ENCODE measurements at regions not wholly inside any gene's neighbourhood (a gene's known extent, or its start where the extent isn't known, plus 50 kb on each side); places are given as distances from the start of the nearest gene placed in this dataset.

DNA sequence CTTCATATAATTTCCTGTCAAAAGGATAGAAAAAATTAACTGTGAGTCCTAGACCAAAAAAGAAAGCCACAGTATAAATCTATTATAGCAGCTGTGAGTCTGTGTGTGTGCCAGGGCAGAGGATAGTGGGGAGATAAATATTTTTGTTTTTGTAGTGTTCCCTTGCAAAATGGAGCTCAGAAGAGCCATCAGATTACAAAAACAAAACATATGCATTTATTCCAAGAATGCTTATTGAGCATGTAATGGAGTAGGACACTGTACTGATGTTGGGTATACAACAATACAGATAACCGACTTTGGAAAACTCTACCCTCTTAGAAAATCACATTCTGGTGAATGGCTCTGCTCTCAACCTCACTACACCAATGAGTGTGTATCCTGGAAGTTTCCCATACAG is 111.0 kb downstream of the DMAC1 start:
- Histone ChIP-seq H3K27ac (no peak overlapping the region), H3K4me3 (no peak overlapping the region), H3K27me3 (no peaks in the 10 kb centered on the region), H3K9me3 (no peaks in the 10 kb centered on the region), H3K36me3 (no peaks in the 10 kb centered on the region), H3K4me1 (no peaks in the 10 kb centered on the region)
- intact Hi-C loops (cut with DNase I): no loop called here
- 50% methylated on average over 1 of the region's 1 CpG for WGBS (ENCODE audit: insufficient coverage, low coverage, low lambda C conversion rate, missing lambda C conversion rate)
- no peak for DNase-seq
- TF ChIP-seq POLR2A (IDR thresholded peaks at IDR 0.05): no peak
- TF ChIP-seq, protein P1, sequence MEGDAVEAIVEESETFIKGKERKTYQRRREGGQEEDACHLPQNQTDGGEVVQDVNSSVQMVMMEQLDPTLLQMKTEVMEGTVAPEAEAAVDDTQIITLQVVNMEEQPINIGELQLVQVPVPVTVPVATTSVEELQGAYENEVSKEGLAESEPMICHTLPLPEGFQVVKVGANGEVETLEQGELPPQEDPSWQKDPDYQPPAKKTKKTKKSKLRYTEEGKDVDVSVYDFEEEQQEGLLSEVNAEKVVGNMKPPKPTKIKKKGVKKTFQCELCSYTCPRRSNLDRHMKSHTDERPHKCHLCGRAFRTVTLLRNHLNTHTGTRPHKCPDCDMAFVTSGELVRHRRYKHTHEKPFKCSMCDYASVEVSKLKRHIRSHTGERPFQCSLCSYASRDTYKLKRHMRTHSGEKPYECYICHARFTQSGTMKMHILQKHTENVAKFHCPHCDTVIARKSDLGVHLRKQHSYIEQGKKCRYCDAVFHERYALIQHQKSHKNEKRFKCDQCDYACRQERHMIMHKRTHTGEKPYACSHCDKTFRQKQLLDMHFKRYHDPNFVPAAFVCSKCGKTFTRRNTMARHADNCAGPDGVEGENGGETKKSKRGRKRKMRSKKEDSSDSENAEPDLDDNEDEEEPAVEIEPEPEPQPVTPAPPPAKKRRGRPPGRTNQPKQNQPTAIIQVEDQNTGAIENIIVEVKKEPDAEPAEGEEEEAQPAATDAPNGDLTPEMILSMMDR (IDR thresholded peaks at IDR 0.05): no peak
- ATAC-seq: no peak

DNA sequence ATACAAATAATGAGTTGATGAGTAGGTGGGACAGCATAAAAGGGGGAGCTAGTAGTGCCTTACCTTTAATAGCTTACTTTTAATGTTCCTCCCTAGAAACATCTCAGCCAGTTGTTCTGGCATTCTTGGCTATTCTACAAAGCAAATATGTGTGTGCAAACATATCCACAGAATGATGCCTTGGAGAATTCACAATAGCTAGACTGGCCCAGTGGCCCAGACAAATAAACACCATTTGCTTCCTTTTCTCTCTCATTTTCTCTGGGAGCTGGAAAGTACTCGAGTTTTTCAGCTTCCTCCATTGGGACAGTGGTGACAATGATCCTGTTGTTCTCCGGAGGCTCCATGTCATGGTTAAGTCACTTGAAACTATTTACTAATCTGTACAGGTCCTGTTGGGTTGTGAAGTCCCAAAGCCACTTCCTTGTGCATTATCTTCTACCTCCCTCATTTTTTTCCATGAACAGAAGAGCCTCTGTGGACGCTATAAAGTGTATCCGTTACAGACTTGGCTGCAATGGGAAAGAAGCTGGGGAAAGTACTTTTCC is 122.9 kb downstream of the DMAC1 start:
- TF ChIP-seq POLR2A (IDR thresholded peaks at IDR 0.05): no peak
- TF ChIP-seq, protein P1 (IDR thresholded peaks at IDR 0.05): no peak
- H3K4me3 ChIP-seq: no peak overlapping the region
- intact Hi-C loops (cut with DNase I): no loop called here
- no peaks in the 10 kb centered on the region for H3K4me1 ChIP-seq
- ATAC-seq: no peak
- H3K9me3 ChIP-seq: no peaks in the 10 kb centered on the region
- no peak for DNase-seq
- no peaks in the 10 kb centered on the region for H3K27me3 ChIP-seq
- 65% methylated on average over 4 of the region's 4 CpGs for WGBS (ENCODE audit: insufficient coverage, low coverage, low lambda C conversion rate, missing lambda C conversion rate)
- H3K36me3 ChIP-seq: no peaks in the 10 kb centered on the region
- no peak overlapping the region for H3K27ac ChIP-seq

DNA sequence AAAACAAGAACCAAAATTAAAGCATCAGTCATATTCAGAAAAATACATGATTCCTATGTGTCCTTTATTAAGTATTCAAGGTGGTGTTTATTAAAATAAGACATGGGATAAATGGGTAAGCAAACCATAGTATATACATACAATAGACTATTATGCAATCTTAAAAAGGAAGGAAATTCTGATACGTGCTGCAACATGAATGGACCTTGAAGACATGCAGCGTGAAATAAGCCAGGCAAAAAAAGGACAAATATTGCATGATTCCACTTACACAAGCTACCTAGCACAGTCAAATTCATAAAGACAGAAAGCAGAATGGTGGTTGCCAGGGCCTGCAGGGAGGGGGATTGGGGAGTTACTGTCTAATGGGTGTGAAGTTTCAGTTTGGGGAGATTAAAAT is 127.7 kb downstream of the DMAC1 start:
- Histone ChIP-seq H3K27me3 (no peaks in the 10 kb centered on the region), H3K4me1 (no peaks in the 10 kb centered on the region), H3K4me3 (no peak overlapping the region), H3K27ac (no peak overlapping the region), H3K36me3 (no peaks in the 10 kb centered on the region), H3K9me3 (no peaks in the 10 kb centered on the region)
- intact Hi-C loops (cut with DNase I): no loop called here
- DNase-seq (no peak), ATAC-seq (no peak)
- no peak for TF ChIP-seq POLR2A (IDR thresholded peaks at IDR 0.05)
- TF ChIP-seq, protein P1 (IDR thresholded peaks at IDR 0.05): no peak
- 46% methylated on average over 2 of the region's 2 CpGs for WGBS (ENCODE audit: insufficient coverage, low coverage, low lambda C conversion rate, missing lambda C conversion rate)

DNA sequence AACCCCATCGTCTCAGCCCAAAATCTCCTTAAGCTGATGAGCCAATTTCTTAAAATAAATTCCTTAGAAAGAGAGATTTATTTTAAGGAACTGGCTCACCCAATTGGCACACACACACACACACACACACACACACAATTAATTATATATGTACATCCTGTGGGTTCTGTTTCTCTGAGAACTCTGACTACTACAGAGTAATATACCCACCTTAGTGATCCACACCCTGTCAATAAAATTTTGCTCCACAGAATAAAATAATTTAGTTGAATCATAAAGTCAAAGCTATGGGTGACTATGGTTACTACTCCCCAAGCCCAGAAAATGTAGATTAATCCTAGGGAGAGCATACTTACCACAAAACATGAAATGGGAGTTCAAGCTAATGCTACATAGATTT is 131.0 kb downstream of the DMAC1 start:
- intact Hi-C loops (cut with DNase I): no loop called here
- no peaks in the 10 kb centered on the region for H3K27me3 ChIP-seq
- TF ChIP-seq POLR2A (IDR thresholded peaks at IDR 0.05): no peak
- TF ChIP-seq, protein P1 (IDR thresholded peaks at IDR 0.05): no peak
- no peaks in the 10 kb centered on the region for H3K36me3 ChIP-seq
- no peak overlapping the region for H3K4me3 ChIP-seq
- ATAC-seq (no peak), DNase-seq (no peak)
- H3K27ac ChIP-seq: no peak overlapping the region
- H3K9me3 ChIP-seq: no peaks in the 10 kb centered on the region
- H3K4me1 ChIP-seq: no peaks in the 10 kb centered on the region
- 21% methylated on average over 1 of the region's 1 CpG for WGBS (ENCODE audit: insufficient coverage, low coverage, low lambda C conversion rate, missing lambda C conversion rate)

DNA sequence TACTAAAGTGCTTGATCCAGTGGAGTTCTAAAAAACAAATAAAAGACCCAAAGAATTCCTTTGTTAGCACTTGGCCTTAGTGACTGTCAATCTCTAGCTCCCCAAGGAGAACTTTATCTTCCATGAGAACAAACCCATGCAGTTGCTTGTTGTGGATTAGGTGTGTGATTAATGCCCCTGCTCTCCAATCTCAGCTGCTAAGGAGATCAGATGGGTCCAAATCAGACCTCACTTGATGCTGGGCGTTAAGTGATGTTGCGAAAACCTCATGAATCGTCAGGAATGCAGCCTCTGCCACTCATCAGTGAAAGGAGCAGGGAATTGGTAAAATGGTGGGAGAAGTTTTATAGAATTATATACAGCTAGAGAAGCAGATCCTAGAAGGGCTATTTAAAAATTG is 133.7 kb downstream of the DMAC1 start:
- DNase-seq (no peak), ATAC-seq (no peak)
- Histone ChIP-seq H3K27ac (no peak overlapping the region), H3K9me3 (no peaks in the 10 kb centered on the region), H3K4me1 (no peaks in the 10 kb centered on the region), H3K36me3 (no peaks in the 10 kb centered on the region), H3K27me3 (no peaks in the 10 kb centered on the region), H3K4me3 (no peak overlapping the region)
- WGBS (ENCODE audit: insufficient coverage, low coverage, low lambda C conversion rate, missing lambda C conversion rate): 40% methylated on average over 3 of the region's 3 CpGs
- intact Hi-C loops (cut with DNase I): no loop called here
- no peak for TF ChIP-seq POLR2A (IDR thresholded peaks at IDR 0.05)
- TF ChIP-seq, protein P1 (IDR thresholded peaks at IDR 0.05): no peak

Measured in right lobe of liver (tissue), 6 donors.